Stimulated activated CD8-positive, alpha-beta memory T cell treated with anti-CD3 and anti-CD28 coated beads, Interleukin-4, amount 100 ng/mL, for 1 hour (primary cell): ENCODE measurements at regions not wholly inside any gene's neighbourhood (a gene's known extent, or its start where the extent isn't known, plus 50 kb on each side); places are given as distances from the start of the nearest gene placed in this dataset.
A peak's percentile ranks its signal among the peaks of the same experiment; 100 is the strongest.
"Not testable (repeated sequence)": the region's sequence is repeated elsewhere in the genome, so short reads cannot be mapped to it uniquely, and the experiment has no call there.

Source experiments
- DNase-seq, 2 donors: peaks; one replicate each; pipeline ENCODE4 v3.0.0-alpha.2; 2020; ENCODE audit warnings: low read depth in 2 of 2, low spot score in 1 of 2

DNA sequence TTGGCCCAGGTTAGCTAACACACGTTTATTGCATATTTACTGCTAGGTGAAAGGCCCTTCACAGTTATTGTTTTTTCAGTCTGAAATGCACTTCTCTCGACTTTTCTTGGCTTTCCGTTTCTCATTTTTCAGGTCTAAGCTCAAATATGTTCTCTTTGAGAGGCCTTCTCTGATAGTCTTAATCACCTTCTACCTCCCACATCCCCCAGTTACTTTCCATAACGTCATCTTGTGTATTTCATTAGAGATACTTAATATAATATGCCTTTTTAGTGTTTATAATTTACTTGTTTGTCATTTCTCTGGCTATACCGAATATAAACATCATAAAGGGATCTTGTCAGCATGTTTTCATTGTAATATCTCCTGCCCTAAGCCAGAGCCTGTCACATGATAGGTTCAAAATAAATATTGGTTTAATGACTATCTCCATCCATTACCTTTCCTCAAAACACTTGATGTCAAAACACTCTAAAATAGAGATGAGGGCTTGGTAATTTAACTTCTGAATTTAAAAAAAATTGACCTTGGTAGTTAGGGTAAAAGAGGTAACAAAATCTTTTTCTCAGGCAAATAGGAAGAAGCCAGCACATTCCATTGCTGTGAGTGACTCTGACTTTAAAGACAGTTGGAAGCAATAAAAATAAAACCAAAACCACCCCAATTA, 168.6 kb upstream of the RFC3 start:
- no peak for DNase-seq

- no peak for DNase-seq
Observed at GRCh38 chr13:33651766-33652165, 166.2 kb upstream of the RFC3 start.

DNA sequence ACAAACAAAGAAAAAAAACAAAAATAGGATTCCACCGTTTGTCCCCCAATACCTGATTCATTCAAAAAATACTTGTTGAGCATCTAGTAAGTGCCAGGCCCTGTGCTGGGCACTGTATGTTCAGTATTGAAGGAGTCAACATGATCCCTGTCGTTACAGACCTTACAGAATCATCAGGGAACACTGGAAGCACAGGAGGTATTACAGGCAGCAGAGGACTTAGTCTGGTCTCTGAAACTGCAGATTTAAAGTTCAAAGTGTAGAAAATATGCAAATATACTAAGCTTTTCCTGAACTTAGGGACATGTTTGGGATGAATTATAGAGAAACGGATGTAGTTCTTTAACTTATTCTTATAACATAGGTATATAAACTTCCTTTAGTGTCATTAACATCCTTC, 160.7 kb upstream of the RFC3 start:
- no peak for DNase-seq

DNA sequence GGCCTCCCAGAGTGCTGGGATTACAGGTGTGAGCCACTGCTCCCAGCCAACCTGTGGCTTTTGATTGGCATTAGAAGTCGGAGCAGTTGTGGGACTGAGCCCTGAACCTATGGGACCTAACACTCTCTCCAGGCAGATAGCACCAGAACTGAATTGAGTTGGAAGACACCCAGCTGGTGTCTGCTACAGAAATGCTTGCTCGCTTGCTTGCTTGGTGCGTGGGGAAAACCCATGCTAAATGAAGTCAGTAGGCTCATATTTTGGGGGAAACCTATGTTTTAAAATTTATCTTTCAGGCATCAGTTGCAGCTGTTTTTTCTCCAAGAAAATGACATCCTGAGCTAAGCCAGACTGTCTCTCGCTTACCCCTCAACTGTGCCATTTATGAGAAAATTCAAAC, 158.5 kb upstream of the RFC3 start:
- no peak for DNase-seq

GRCh38 chr13:33659894-33660293, 158.1 kb upstream of the RFC3 start:
- no peak for DNase-seq

- DNase-seq: no peak
Observed at GRCh38 chr13:33662392-33662791, 155.6 kb upstream of the RFC3 start.

DNA sequence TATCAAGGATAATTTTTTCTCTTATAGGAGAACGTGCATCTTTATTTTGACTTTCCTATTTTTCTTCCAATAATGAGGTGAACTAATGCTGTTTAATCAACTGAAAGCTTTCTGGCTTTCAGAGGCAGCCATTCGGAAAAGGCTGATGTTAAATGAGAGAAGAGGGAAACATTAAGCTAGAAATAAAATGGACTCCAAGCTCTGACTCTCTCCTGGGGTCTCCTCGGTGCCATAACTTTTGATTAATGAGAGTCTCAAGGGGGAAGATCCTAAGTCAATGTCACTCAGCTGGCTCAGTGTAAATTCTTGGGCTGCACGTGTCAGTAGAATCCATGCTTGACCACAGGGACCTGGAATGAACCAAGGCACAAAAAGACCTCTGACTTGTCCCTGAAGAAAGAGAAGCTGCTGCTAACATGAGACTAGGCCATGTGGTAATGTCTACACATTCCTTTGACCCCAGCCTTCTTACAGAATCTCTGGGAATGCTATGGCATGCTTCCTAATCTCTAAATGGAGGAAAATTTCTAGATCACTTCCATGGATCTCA, 152.2 kb upstream of the RFC3 start:
- DNase-seq: no peak

DNA sequence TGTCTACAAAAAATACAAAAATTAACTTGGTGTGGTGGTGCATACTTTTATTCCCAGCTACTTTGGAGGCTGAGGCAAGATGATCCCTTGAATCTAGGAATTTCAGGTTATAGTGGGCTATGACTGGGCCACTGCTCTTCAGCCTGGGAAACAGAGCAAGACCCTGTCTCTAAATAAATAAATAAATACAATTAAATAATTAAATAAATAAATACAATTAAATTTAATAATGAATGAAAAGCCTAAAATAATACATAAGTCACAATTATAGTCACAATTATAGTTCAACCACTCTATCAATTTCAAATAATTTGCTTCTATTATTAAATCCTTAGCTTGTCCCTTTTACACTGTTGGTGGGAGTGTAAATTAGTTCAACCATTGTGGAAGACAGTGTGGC, 146.4 kb upstream of the RFC3 start:
- no peak for DNase-seq

GRCh38 chr13:33672022-33672421, 145.9 kb upstream of the RFC3 start:
- not testable (repeated sequence) for DNase-seq

DNA sequence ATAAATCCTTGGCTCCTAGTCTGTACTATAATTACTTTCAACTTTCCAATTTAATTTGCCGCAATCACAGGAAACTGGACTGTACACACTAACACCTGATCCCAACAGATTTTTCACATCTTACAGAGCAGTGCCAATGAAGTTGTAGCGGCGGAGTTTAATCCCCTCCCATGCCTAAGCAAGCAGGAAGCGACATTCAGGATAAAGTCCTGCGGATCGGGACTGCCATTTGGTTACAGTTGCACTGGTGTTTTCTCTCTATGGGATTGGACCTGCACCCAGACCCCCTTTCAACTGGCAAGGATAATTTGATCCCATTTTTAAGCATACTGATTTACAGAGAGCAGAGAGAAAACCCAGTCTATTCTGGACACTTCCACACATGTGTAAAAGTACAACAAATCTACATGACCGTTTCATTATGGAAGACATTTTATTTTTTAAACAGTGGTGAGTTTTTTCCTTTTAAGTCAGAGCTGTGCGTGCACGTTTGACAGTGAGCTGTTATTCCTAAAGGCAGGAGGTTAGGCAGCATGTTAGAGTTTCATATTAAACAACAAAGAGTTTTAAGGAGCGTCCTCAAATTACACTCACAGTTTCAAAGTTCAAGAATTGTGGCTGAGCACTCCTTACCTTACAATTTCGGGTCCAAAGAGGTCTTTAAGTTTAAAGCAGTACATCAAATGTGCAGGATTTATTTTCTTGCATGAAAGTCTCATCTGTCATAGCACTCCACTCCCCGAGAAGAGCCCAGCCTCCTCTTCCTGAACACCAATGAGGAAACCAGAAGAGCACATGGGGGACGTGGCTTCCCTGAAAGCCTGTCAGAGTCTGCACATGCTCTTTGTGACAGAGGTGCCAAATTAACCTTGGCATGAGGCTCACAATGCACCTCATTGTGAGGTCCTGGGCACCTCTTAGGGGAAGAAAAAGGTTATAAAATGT, 141.6 kb upstream of the RFC3 start:
- no peak for DNase-seq

DNA sequence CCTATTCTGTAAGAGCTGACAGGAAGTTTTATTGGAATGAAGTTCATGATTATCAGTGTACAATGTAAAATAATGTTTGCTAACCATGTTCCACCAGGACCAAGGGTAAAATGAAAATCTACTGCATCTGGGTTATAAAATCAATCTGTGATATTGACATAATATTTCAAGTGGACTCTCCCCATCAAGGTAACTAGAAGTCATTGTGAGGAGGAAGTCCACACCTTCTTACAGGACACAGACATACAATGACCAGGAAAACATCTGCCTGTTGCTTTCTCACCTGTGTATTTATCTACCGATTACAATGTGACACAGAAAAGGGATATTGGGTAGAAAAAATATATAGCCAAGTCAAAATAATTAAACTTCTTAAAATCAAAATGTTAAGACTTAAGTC, 140.7 kb upstream of the RFC3 start:
- no peak for DNase-seq

GRCh38 chr13:33678084-33678483, 139.9 kb upstream of the RFC3 start:
- no peak for DNase-seq

GRCh38 chr13:33678906-33679657, 138.9 kb upstream of the RFC3 start:
- peak in 1 of 2 donors; percentile 8 for DNase-seq

GRCh38 chr13:33679658-33680012, 138.3 kb upstream of the RFC3 start:
- DNase-seq: no peak

DNA sequence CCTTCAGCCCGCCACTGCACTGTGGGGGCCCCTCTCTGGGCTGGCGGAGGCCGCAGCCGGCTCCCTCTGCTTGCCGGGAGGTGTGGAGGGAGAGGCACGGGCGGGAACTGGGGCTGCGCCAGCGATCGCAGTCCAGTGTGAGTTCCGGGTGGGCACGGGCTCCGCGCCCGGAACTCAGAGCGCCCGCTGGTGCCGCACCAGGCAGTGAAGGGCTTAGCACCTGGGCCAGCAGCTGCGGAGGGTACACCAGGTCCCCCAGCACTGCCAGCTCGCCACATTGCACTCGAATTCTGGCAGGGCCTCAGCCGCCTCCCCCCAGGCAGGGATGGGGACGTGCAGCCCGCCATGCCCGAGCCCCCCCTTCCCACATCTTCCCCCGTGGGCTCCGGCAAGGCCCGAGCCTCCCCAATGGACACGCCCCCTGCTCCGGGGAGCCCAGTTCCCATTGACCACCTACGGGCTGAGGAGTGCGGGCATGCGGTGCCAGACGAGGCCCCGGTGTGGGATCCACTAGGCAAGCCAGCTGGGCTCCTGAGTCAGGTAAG, 135.9 kb upstream of the RFC3 start:
- DNase-seq: no peak

GRCh38 chr13:33682646-33683045, 135.3 kb upstream of the RFC3 start:
- not testable (repeated sequence) for DNase-seq

DNA sequence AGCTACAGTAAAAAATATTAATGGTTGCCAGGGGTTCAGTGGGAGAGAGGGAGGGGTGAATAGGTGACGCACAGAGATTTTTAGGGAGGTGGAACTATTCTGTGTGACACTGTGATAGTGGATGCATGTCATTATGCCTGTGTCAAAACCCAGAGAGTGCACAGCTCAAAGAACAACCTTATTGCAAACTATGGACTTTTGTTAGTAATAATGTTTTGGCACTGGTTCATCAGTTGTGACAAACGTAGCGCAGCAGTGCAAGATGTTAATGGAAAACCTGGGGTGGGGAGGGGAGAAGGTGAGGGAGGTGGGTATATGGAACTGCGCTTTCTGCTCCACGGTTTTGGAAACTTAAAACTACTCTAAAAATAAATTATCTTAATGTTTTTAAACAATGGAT, 134.6 kb upstream of the RFC3 start:
- DNase-seq: no peak

DNA sequence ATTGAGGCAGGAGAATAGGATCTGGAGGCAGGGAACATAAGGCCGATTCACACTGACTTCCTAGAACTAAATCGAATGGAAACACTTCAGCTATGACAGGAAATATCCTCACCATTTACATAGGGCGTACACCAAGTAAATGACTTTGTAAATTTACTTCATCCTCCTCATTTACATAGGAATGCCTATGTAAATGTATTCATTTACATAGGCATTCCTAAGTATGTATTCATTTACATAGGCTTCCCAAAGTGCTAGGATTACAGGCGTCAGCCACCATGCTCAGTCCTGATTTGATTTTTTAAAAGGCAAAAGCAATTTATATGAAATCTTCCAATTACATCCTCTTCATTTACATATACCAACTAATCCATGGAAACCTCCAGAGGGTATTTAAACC, 133.1 kb upstream of the RFC3 start:
- no peak for DNase-seq

DNA sequence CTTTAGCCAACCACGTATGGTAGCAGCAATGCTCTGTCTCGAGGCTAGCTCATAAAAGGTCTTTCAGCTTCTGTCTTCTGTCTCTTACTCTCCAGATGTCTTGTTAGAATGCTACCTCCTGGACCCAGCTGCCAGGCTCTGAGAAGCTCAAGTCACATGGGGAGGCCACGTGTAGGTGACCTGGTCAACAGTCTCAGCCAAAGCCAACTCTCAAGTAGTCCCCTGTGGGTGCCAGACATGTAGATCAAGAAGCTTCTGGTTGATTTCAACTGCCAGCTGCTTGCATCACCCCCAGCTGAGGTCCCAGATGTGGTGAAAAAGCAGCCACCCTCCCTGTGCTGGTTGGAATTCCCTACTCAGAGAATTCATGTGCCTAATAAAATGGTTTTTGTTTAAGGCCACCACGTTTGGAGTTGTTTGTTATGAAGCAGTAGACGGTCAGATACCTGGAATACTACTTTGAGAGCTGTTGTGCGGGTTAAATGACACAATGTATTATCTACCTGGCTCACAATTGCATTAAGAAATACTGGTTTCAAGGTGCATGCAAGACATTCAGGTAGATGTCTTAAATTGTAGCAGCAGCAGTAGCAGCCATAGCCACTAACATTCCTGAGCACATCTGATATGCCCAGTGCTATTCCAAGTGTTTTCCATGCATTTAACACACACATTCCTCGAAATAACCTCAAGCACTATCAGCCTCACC, 131.0 kb upstream of the RFC3 start:
- DNase-seq: no peak

DNA sequence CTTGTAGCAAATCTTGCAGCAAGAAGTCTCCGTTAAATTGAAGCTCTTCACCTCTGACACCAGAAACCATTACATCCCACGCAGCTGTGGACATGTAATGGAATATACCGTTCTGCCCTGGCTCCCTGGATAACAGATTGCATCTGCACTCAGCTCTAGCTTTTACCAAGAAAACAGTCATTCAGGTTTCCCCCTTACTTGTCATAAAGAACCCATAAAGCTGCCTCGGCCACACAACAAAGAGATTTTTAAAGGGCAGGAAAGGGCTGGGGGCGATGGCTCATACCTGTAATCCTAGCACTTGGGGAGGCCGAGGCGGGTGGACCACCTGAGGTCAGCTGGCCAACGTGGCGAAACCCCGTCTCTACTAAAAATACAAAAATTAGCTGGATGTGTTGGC, 127.6 kb upstream of the RFC3 start:
- no peak for DNase-seq

- DNase-seq: no peak
Observed at GRCh38 chr13:33691980-33692379, 126.0 kb upstream of the RFC3 start.
